MV-4-11 (cell line): ENCODE measurements at regions not wholly inside any gene's neighbourhood (a gene's known extent, or its start where the extent isn't known, plus 50 kb on each side); places are given as distances from the start of the nearest gene placed in this dataset.

ENCODE experiments used
- DNase-seq: peaks from one replicate; lab custom pipeline; 2025; lab: John Stamatoyannopoulos, UW

DNA sequence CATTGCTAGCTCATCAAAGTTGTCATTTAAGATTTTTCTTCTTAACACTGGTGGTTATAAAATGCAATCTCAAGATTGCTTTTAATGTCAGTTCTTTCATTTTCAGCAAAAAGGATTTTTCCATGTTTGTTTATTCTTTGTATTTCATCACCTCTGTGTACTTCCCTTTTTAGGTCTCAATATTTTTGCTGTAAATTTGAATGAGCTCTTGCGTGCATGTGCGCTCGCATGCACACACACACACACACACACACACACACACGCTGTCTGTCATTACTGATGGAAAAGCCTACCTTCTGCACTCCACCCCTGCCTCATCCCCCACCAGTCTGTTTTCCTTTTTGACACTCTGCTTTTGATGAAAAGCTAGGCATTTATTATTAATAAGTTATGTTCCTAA lies 85.3 kb upstream of the FYN start:
- DNase-seq, result peak; percentile 59

DNA sequence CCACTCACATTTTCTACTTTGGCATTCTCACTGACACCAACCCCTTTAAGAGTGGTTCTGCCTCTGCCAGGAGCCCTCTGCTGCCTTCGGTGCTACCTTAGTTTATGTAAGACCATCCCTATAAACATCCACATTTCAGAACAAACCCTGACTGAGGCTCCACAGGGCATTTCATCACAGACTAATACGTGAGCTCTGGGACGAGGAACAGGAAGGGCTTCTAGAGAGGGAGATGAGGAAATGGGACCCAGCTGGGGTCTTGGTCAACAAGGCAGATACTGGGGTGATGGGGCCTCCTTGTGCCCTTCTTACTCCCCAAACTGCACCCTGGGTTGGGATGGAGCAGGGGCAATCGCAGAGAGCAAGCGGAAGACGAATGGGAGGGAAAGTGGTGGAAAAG lies 86.5 kb upstream of the FYN start:
- peak; percentile 7 for DNase-seq

DNA sequence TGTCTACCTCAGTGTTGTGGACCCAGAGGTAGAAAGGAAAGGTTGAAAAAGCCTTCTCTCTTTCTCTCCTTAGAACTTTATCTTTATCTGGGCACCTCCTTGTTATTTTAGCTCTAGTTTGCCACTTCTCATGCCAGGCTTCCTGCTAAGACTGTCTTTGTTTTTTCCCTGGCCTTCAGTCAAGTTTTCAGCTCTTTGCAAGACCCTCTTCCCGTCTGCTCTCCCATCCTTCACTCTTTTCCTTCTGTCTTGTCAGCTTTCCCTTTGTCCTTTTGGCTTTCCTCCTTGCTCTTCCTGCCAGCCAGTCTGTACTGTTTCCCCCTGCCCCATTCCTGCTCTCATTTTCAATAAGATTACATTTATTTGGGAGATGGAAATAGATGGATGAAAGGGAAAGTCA lies 86.8 kb upstream of the CCN6 start:
- no peak for DNase-seq

DNA sequence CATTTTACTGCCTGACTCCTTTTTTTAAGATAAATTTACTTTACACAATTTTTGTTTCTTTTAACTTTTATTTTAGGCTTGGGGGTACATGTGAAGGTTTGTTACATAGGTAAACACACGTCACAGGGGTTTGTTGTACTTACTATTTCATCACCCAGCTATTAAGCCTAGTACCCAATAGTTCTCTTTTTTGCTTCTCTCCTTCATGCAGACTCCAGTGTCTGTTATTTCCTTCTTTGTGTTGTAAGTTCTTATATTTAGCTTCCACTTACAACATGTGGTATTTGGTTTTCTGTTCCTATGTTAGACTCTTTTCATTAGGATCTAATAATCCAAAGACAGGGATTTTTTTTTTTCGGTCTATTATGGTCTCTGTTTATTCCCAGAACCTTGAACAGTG lies 83.5 kb upstream of the CCN6 start:
- peak; percentile 76 for DNase-seq

DNA sequence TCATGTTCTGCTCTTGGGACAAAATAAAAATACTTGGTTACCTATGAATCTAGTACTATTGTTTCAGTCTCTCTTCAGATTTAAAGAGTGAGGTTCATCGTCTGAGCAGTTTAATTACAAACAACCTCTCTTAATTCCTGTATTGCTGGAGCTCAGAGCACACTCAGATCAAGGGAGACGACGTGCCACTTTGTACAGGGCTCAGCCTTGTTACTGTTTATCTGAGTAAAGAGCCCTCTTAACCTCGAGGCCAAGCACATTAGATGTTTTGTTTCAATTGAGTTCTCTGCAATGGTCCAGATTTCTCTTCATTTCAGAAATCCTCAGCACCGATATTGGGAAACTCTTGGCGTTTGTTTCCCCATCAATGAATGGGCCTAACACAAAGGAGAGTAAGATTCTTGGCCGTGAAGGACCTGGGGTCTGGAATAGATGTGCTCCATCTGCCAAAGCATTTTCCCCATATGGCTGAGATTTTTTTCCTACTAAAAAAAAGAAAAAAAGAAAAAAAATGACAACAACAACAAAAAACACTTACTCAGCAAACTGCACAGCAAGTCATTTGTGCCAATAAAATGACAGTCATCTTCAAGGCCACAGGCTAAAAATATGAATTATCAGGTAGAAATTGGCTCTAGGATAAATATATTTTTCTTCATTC lies 82.6 kb upstream of the CCN6 start:
- no peak for DNase-seq

DNA sequence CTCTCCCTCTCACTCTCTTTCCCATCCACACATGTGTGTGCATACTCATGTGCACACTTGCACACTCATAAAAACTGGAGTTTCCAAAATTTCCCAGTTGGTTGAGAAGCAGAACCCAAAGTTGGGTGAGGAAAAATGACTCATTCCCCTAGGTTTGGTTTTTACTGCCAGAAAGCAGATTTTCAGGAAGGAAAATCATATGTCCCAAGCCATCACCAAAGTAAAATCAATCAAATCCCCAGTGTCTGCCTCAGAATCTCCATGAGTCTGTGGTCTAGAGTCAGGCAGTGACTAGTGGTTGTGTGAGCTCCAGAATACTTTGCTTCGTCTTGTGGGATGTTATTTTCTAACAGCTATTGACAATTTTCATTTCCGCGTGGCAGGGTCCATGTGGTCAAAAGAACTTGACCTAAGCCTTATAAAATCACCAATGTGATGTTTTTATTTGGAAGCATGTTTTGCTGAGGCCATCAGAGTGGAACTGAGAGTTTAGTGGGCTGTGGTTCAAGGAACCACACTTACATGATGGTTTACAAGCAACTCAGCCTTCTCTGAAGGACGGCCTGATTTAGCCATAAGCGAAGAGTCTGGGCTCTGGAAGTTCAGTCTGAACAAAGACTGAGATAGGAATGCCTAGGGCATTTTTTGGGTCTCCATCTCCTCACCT lies 81.9 kb upstream of the CCN6 start:
- DNase-seq, result peak; percentile 79

DNA sequence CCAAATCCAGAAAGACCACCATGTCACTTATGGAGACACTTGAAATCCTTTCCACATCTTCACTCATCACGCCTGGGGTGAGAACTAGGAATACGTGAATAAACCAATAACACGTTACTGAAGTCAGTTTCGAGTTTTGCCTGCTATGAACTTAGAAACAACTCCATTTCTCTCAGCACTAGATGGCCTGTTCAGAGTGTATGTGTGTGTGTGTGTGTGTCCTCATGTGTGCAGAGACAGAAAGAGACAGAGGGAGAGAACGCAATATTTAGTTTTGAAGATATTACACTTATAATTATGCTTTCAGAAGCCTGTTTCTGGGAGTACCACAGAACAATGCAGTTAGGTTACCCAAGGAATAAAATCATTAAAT lies 81.2 kb upstream of the CCN6 start:
- no peak for DNase-seq

DNA sequence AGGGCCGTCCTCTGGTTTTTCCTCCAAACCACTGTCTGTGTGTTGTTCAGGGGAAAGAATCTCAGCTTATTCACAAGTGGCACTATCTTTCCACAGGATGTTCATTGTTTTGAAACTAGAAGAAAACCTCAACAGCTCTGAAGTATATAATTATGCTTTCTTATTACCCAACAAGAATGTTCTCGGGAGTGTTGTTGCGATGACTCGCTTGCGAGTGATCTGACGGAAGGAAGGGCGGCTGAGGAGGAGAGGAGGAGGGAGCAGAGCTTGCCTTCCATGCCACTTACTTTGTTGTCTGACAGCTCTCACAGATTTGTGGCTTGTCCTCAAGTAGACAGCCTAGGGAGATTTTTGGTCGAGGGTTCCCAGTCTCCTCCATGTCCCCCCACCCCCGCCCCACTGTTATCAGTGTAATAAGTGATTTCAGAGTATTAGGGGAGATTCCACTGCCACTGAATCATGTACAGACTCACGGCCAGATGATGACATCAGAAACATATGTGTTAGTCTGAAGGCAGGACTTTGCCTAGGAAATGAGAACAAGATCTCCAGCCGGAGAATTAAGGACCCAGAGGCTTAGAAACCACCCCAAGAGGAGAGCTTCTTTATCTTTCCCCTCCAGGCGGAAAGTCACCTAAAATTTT lies 80.7 kb upstream of the CCN6 start:
- peak; percentile 59 for DNase-seq

DNA sequence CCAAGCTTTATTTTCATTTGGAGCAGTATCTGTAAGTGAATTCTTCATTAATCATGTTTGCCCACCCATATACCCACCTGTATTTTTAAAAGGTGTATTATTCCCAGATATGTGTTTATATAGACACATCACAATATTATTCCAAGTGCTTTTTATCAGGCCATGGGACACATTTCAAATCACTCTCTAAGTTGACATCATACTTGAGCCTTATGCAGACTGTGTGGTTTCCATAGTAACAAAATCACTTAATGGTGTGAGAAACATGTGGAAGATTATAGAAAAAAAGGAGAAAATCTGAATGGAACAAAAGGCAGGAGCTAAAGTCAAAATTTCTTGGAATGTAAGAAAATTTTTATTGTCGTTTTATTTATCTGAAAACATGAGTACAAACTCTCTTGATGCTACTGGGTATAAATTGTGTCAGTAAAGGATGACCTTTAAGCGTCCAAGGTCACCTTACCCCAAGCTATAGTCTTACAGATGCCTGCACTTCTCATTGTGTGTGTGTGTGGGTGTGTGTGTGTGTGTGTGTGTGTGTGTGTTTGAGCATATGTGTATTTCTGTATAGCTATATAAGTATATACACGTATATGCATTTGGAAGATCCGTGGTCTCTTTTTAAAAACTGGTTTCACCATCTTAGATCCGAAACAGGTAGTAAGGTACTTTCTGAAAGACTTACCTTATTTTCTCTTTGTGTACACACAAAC lies 79.8 kb upstream of the CCN6 start:
- DNase-seq, result no peak

DNA sequence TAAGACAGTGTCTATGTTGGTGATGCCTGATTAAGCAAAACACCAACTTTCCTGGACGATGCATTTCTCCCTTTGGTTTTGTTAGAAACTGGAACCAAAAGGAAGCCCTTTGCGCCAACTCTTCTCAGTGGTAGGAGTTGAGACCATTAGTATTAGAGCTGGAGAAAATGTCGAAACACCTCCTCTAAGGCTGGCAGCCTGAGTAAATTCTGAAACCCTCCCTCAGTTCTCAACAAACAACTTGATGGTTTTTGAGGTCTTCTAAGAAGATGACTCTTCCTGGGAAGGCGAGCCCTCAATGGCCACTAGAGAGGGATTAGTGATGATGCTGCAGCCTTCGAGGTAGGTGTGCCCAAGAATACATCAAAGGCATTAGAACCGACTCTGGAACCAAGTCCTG lies 78.4 kb upstream of the CCN6 start:
- DNase-seq, result peak; percentile 65

DNA sequence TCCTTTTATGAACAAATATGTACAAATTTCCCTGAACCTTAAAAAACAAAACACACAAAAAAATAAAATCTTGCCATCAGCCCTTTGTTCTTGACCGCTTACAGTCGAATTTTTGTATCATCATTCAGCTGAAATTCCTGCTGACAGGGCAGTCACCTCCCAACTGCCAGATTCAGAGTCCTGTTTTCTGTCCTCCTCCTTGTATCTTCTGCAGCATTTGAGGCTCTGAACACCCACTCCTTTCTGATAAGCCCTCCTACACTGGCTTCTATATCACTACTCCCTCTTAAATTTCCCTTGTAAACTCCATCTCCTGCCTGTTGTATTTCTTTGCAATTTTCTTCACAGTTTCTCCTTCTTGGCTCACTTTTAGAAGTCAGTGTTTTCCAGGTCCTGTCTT lies 77.8 kb upstream of the CCN6 start:
- DNase-seq, result no peak

DNA sequence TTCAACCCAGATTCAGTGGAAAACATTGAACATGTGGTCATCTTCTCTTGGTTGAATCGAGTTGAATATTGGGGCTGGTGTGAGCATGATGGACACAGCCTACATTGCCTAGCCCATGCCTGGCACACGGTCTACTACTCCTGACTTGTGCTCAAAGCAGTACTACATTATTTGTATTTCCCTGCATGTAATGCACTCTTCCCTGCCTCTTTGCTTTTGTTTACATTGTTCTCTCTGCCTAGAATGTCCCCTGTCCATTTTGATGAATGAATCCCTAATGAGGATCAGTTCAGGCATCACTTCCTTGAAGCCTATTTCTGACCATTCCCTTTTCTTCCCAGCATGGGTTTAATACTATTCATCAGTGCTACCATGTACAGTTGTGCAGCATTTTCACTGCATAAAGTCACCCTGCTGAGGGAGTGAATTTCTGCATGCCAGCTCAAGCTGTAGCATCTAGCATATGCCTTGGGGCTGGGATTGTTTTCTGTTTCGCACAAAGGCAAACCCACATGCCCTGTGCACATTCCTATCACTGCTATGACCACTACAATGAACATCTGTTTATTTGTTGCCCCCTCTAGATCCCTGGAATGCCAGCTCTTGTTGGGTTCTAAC lies 75.3 kb upstream of the CCN6 start:
- DNase-seq, result no peak

DNA sequence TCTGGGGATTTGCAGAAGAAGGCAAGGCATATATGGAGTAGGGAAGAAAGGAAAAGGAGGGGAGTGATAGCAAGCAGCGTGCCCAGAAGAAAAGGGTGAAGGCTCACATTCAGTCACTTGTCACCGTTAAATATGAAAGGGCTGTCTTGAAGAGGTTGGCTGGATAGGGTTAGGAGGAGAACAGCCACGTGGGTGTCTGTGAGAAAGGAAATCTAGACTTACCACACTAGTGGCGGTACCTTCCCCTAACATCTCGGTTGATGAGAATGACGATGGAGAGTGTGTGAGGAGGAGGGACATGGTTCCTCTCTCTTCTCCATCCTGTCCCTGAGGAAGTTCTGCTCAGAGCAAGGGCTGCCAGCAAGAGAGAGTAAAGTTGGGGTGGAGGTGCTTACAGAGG lies 74.3 kb upstream of the CCN6 start:
- no peak for DNase-seq

DNA sequence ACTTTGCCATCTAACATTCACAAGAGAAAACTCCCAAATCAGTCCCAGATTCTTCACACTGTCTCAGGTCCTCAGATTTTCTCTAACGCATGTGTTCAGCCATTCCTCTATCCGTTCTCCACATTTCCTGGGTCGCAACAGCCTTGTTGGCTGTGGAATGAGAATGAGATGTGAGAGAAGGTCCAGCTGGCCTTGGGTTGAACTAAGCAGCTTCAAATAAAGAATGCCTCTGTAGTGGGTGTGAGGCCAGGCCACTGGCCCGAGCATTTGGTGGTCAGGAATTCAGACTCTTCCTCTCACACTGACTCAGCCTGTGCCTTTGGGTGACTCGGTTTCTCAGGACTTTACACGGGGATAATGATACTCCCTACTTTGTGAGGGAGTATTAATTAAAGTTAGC lies 73.8 kb upstream of the CCN6 start:
- no peak for DNase-seq

DNA sequence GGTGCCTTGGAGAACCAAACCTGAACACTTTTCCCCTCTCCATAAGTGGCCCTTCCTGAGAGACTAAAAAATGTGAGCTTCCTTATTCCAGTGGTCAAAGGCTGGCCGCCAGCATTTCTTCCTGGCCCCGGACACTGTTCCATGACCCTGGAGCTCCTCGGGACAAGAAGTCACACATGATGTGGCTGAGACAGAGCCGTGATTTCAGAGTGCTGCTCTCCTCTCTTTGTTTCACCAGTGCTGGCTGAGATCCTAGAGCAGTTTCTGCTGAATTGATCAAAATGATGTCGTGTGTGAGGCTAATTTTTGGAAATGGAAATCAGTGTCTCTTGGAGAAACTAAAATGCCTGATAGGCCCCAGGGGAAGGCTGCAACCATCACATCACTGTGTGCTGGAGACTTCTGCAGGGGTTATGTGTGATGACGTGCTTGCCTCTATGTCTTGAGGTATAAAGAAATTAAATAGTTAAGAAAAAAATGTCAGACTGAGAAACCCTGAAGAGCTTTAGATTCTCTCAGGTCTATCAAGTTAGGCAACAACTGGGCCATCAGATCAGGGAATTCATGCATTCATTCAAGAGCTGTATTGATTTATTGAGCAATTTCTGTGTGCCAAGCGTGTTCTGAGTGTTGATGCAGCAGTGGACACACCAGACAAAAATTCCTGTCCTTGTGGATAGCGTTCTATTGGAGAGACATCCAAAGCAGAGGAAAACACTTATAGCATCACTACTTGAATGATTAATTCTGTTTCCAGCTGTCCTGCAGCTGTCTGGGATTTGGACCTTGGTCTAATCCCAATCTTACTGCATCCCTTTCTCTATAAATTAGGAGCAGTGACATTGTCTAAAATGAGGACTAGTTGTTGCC lies 72.7 kb upstream of the CCN6 start:
- DNase-seq, result no peak

DNA sequence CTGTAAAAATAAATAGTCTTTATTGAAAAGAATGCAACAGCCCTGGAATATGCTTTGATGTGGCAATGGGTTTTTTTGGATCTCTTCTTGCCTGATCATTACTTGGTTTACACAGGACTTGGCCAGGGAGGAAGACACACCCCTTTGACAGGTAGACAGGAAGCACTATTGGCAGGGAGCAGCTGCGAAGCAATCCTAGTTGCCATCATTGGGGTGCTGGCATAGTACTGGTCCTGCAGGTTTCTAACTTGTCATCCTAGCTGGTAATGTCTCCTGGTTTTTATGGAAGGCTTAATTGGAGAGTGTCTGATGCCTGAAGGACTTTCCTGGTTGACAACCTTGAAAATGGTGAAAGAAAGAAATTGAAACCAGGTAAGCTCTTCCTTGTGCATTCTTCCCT lies 71.2 kb upstream of the CCN6 start:
- no peak for DNase-seq

DNA sequence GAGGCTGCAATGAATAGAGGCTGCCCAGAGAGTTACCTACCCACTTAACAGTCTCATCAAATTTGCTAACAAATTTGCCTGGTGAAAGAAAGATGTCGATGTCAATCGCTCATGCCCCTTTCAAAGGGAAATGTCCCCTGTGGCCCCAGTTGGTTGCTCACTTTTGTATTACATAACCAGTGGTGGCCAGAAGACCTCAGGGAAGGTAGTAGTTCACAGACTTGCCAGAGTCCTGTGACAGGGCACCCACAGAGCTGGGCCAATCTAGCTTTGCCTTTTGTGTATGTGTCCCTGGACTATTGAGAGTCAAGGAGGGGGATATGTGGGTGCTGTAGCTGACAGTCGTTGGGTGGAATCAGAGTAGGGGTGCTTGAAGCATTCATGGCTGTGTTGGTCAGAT lies 70.7 kb upstream of the CCN6 start:
- no peak for DNase-seq

DNA sequence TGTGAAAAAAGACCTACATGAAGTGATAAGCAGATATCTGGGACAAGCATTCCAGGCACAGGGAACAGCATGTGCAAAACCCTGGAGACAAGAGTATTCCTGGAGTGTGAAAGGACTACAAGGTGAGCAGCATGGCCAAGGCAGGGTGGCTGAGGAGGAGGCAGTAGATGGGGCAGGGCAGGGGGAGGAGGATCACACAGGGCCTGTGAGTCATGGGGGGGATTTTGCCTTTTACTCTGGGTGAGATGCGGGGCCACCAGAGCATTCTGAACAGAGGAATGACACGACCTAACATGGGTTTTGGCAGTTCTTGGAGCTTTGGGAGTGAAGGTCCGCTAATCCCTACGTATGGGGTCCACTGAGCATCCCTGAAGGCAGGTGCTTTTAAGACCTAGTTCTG lies 69.8 kb upstream of the CCN6 start:
- no peak for DNase-seq

DNA sequence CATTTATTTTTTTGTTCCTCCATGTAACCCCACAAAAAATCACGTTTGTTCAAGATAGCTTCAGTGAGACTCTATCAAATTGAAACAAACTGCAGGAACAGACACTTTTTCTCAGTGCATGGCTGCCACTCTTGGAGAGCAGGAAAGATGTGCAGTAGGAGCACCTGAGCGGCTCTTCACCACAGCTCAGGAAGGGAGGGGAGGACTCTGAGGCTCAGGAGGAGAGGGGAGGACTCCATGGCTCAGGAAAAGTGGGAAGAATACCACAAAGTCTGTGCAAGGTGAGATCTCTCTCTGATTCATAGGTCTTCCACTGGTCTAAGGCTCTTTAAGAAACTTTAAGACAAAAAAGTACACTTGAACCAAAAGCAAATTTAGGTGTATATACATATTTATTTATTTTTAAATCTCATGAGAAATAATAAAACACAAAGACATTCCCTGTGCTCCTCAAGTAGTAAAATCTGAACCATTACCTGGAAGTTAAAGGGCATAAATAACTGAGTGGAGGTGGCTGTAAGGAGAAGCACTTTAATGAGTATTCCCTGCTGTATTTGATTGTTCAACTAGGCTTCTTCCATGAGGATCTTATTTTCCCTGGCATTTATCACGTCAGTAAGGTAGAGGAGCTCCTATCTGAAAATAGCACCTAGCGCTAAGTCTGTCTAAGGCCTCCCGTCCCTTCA lies 69.2 kb upstream of the CCN6 start:
- DNase-seq, result no peak

DNA sequence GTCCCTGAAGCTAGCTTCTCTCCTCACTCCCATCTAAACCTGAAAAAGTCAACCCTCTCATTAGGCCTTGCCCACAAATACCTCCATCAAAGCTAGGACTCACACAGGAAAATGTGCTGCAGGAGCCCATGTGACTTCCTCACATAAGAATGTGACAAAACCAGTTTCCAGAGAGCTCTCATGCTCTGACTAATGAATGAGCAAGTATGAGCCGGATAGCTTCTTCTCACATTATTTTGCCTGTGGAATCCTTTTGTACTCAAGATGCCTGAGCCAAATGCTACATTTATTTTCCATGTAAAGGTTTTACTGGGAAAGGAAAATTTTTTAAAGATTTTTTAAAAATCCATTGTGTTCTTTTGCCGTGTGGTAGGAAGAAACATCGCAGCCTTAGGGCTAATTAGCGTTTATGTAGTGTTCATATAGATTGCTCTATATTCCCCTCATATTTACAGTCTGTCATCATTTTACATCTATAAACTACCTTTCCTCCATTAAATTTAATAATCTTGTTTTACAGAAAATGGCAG lies 68.6 kb upstream of the CCN6 start:
- DNase-seq, result no peak

DNA sequence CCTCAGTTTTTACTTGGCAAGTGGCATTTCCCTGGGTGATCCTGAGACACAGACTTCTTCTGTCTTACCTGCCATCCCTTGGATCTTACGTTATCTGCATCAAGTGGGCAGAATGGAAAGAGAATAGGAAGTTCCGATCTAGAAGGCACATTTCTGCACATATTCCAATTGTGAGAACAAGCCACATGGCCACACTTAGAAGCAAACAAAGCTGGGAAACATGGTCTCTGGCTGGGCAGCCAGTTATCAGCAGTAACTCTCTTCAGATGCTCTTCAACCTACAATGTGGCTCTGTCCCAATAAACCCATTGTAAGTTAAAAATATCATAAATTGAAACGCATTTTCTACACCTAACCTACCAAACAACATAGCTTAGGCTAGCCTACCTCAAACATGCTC lies 67.3 kb upstream of the CCN6 start:
- DNase-seq, result no peak
